Activated naive CD4-positive, alpha-beta T cell treated with anti-CD3 and anti-CD28 coated beads, Interleukin-2, amount 50 U/mL, for 24 hours (primary cell): ENCODE measurements at regions not wholly inside any gene's neighbourhood (a gene's known extent, or its start where the extent isn't known, plus 50 kb on each side); places are given as distances from the start of the nearest gene placed in this dataset.
"Not testable (repeated sequence)": the region's sequence is repeated elsewhere in the genome, so short reads cannot be mapped to it uniquely, and the experiment has no call there.

Source experiments
- H3K27ac Mint-ChIP-seq: one replicate; pipeline ENCODE4 v1.8.0; 2021; ENCODE audit warnings: mild to moderate bottlenecking, mixed read lengths
- H3K27me3 Mint-ChIP-seq: one replicate; pipeline ENCODE4 v1.8.0; 2021; ENCODE audit warnings: mixed read lengths
- H3K36me3 Mint-ChIP-seq: one replicate; pipeline ENCODE4 v1.8.0; 2021; ENCODE audit warnings: mixed read lengths
- H3K4me1 Mint-ChIP-seq: one replicate; pipeline ENCODE4 v1.8.0; 2021; ENCODE audit warnings: mixed read lengths
- H3K4me3 Mint-ChIP-seq: one replicate; pipeline ENCODE4 v1.8.0; 2021; ENCODE audit warnings: mild to moderate bottlenecking, mixed read lengths
- H3K9me3 Mint-ChIP-seq: one replicate; pipeline ENCODE4 v1.8.0; 2021; ENCODE audit warnings: mixed read lengths

DNA sequence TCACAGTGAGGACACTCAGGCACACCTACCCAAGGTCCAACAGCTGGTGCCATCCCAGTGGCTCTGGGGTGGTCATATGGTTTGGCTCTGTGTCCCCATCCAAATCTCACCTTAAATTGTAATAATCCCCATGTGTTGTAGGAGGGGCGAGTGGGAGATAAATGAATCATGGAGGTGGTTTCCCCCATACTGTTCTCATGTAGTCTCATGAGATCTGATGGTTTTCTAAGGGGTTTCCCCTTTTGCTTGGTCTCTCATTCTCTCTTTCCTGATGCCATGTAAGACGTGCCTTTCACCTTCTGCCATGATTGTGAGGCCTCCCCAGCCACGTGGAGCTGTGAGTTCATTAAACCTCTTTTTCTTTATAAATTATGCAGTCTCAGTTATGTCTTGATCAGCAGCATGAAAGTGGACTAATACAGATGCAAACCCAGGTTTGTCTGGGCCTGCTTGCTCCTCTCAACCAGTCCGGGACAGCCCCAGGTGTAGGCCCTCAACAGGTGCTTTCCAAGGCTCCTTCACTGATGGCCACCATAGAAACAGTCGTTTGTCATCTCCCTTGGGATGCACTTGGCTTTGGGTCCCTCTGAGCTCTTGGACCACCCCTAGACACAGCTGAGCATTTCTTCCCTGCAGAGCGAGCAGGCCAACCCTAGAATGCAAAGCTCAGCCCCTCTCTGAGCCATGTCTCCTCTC, 101.3 kb upstream of the CTBP2 start:
- Mint-ChIP-seq H3K4me3 (no peak overlapping the region), H3K36me3 (no peaks in the 10 kb centered on the region), H3K9me3 (no peaks in the 10 kb centered on the region), H3K27me3 (no peaks in the 10 kb centered on the region), H3K4me1 (no peaks in the 10 kb centered on the region), H3K27ac (peak overlapping the region; percentile 30)

- Mint-ChIP-seq H3K4me1 (no peaks in the 10 kb centered on the region), H3K27me3 (no peaks in the 10 kb centered on the region)
These were observed 99.9 kb upstream of the CTBP2 start for GRCh38 chr10:125260260-125260659.

GRCh38 chr10:125259651-125260050, 99.3 kb upstream of the CTBP2 start:
- H3K27me3 Mint-ChIP-seq = no peaks in the 10 kb centered on the region
- H3K27ac Mint-ChIP-seq = no peak overlapping the region
- H3K9me3 Mint-ChIP-seq = no peaks in the 10 kb centered on the region
- no peak overlapping the region for H3K4me3 Mint-ChIP-seq
- H3K4me1 Mint-ChIP-seq = no peaks in the 10 kb centered on the region
- H3K36me3 Mint-ChIP-seq = no peaks in the 10 kb centered on the region

More at GRCh38 chr10:125260260-125260659, 99.9 kb upstream of the CTBP2 start:
- H3K36me3 Mint-ChIP-seq = no peaks in the 10 kb centered on the region
- H3K27ac Mint-ChIP-seq = no peak overlapping the region
- H3K4me3 Mint-ChIP-seq = no peak overlapping the region
- no peaks in the 10 kb centered on the region for H3K9me3 Mint-ChIP-seq

DNA sequence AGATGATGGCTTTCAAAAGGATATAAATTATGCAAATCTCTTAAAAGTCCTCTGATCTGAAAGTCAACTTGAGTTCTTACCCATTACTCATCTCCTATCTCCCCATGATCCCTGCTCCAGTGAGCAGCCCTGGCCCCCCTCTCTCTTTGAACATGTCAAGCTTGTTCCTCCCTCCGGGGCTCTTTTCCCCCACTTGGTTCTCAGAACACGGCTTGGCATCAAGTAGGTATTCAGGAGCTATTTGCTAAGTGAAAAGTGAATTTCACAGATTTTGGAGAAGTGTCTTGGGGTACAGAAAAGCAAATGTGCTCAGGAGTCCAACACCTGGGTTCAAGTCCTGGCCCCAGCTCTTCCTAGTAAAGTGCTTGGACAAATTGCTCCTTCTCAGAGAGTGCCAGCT, 98.3 kb upstream of the CTBP2 start:
- no peak overlapping the region for H3K27ac Mint-ChIP-seq
- no peaks in the 10 kb centered on the region for H3K9me3 Mint-ChIP-seq
- H3K4me1 Mint-ChIP-seq = no peaks in the 10 kb centered on the region
- no peaks in the 10 kb centered on the region for H3K27me3 Mint-ChIP-seq
- no peak overlapping the region for H3K4me3 Mint-ChIP-seq
- H3K36me3 Mint-ChIP-seq = no peaks in the 10 kb centered on the region

- no peaks in the 10 kb centered on the region for H3K9me3 Mint-ChIP-seq
- no peak overlapping the region for H3K4me3 Mint-ChIP-seq
- H3K27ac Mint-ChIP-seq = no peak overlapping the region
- H3K36me3 Mint-ChIP-seq = no peaks in the 10 kb centered on the region
- H3K27me3 Mint-ChIP-seq = no peaks in the 10 kb centered on the region
- no peaks in the 10 kb centered on the region for H3K4me1 Mint-ChIP-seq
These were observed 97.3 kb upstream of the CTBP2 start for GRCh38 chr10:125257521-125258108.

DNA sequence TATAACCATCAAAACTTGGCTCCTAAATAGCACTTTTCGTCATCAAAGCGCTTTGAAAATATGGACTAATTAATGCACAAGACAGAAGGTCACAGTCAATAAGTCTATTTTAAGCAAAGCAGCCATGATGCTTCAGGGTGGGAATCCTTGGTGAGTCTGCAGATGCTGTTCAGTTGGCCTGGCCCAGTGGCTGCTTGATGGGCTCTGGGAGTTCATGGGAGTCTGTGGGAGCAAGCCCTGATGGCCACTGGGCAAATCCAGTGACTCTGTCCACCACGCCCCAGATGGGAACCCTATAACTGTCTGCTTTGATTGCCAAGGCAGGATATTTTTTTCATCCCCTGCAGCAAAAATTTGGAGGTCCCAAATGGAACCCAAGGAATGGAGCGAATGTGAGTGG, 95.7 kb upstream of the CTBP2 start:
- Mint-ChIP-seq H3K27me3 (no peaks in the 10 kb centered on the region), H3K4me3 (no peak overlapping the region), H3K9me3 (peaks cover 5% of the 10 kb centered on the region), H3K27ac (no peak overlapping the region), H3K4me1 (no peaks in the 10 kb centered on the region), H3K36me3 (no peaks in the 10 kb centered on the region)

DNA sequence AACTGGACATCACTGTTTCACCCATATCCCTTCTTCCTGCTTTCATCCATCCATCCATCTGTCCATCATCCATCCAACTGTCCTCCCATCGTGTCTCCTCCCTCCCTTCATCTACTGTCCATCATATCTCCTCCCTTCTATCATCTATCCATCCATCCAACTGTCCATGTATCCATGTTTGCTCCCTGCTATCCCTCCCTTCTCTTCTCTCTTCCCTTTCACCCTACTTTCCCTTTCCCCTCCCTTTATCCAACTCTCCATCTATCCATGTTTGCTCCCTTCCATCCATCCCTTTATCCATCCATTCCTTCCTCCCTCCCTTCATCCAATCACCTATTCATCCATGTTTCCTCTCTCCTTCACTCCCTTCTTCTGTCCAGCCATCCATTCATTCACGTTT, 92.6 kb upstream of the CTBP2 start:
- no peaks in the 10 kb centered on the region for H3K4me1 Mint-ChIP-seq
- peaks cover 5% of the 10 kb centered on the region for H3K9me3 Mint-ChIP-seq
- H3K27me3 Mint-ChIP-seq = no peaks in the 10 kb centered on the region
- no peak overlapping the region for H3K27ac Mint-ChIP-seq
- no peaks in the 10 kb centered on the region for H3K36me3 Mint-ChIP-seq
- no peak overlapping the region for H3K4me3 Mint-ChIP-seq

- H3K4me3 Mint-ChIP-seq, H3K27me3 Mint-ChIP-seq, H3K27ac Mint-ChIP-seq, H3K9me3 Mint-ChIP-seq, H3K4me1 Mint-ChIP-seq, H3K36me3 Mint-ChIP-seq: not testable (repeated sequence)
These were observed 90.5 kb upstream of the CTBP2 start for GRCh38 chr10:125250834-125251233.

DNA sequence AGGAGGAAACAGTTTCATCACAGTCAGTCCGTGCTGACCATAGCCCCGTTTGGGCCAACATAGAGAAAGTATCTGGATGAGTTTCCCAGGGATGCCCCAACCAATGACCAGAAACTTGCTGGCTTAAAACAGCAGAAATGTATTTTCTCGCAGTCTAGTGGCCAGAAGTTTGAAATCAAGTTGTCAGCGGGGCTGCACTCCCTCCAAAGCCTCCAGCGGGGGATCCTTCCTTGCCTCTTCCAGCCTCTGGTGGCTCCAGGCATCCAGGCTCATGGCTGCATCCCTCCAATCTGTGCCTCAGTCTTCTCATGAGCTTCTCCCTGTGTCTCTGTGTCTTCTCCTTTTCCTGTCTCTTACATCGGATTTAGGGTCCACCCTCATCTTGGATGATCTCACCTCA, 89.6 kb upstream of the CTBP2 start:
- Mint-ChIP-seq H3K4me3 (no peak overlapping the region), H3K4me1 (no peaks in the 10 kb centered on the region), H3K9me3 (peaks cover 5% of the 10 kb centered on the region), H3K27me3 (peaks cover 2% of the 10 kb centered on the region), H3K36me3 (no peaks in the 10 kb centered on the region), H3K27ac (no peak overlapping the region)

DNA sequence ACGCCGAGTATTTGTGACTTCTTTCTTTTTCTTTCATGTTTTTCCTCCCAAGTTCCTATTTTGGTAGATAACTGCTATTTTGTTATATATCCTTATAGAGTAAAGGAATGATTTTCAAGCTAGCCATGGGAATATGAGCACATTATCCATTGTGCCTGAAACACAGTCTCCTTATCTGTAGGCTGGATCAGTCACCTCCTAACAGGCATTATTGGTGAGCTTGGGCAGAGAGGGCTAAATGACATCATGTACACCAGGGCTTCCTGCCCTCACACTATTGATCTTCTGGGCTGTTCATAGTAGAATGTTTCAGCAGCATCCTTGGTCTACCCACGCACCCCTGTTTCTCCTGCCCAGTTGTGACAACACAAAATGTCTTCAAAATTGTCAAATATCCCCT, 88.1 kb upstream of the CTBP2 start:
- Mint-ChIP-seq H3K4me1 (no peaks in the 10 kb centered on the region), H3K27ac (no peak overlapping the region), H3K27me3 (peaks cover 2% of the 10 kb centered on the region), H3K36me3 (no peaks in the 10 kb centered on the region), H3K4me3 (no peak overlapping the region), H3K9me3 (peaks cover 5% of the 10 kb centered on the region)

DNA sequence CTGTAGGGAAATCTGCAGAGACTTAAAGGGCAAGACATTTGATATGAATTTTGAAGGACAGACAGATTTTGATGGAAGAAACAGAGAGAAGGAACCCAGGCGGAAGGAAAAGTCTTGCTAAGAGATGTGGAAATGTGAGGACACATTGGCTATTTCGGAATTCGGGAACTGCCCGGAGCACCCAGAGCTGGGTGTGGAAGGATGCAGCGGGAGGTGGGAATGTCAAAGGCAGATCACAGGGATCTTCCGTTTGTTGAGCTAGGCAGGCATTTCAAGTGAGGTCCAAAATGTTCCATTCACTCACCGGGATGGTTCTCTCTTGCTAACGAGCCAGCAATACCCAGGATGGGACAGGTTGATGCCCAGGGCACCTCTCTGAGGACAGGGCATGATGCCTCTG, 87.2 kb upstream of the CTBP2 start:
- H3K36me3 Mint-ChIP-seq = no peaks in the 10 kb centered on the region
- peaks cover 5% of the 10 kb centered on the region for H3K9me3 Mint-ChIP-seq
- H3K27me3 Mint-ChIP-seq = peaks cover 2% of the 10 kb centered on the region
- H3K27ac Mint-ChIP-seq = no peak overlapping the region
- no peak overlapping the region for H3K4me3 Mint-ChIP-seq
- no peaks in the 10 kb centered on the region for H3K4me1 Mint-ChIP-seq

GRCh38 chr10:125243532-125244253, 83.3 kb upstream of the CTBP2 start:
- peaks cover 3% of the 10 kb centered on the region for H3K27me3 Mint-ChIP-seq
- H3K9me3 Mint-ChIP-seq = peaks cover 9% of the 10 kb centered on the region
- no peaks in the 10 kb centered on the region for H3K4me1 Mint-ChIP-seq
- no peaks in the 10 kb centered on the region for H3K36me3 Mint-ChIP-seq
- H3K4me3 Mint-ChIP-seq = no peak overlapping the region
- no peak overlapping the region for H3K27ac Mint-ChIP-seq

GRCh38 chr10:125238682-125239081, 78.3 kb upstream of the CTBP2 start:
- H3K4me1 Mint-ChIP-seq = no peaks in the 10 kb centered on the region
- no peak overlapping the region for H3K4me3 Mint-ChIP-seq
- peaks cover 5% of the 10 kb centered on the region for H3K27me3 Mint-ChIP-seq
- H3K9me3 Mint-ChIP-seq = peaks cover 19% of the 10 kb centered on the region
- no peak overlapping the region for H3K27ac Mint-ChIP-seq
- H3K36me3 Mint-ChIP-seq = no peaks in the 10 kb centered on the region

GRCh38 chr10:125236091-125236490, 75.7 kb upstream of the CTBP2 start:
- H3K27ac Mint-ChIP-seq = no peak overlapping the region
- peaks cover 8% of the 10 kb centered on the region for H3K27me3 Mint-ChIP-seq
- H3K4me3 Mint-ChIP-seq = no peak overlapping the region
- H3K4me1 Mint-ChIP-seq = no peaks in the 10 kb centered on the region
- peaks cover 19% of the 10 kb centered on the region for H3K9me3 Mint-ChIP-seq
- no peaks in the 10 kb centered on the region for H3K36me3 Mint-ChIP-seq

DNA sequence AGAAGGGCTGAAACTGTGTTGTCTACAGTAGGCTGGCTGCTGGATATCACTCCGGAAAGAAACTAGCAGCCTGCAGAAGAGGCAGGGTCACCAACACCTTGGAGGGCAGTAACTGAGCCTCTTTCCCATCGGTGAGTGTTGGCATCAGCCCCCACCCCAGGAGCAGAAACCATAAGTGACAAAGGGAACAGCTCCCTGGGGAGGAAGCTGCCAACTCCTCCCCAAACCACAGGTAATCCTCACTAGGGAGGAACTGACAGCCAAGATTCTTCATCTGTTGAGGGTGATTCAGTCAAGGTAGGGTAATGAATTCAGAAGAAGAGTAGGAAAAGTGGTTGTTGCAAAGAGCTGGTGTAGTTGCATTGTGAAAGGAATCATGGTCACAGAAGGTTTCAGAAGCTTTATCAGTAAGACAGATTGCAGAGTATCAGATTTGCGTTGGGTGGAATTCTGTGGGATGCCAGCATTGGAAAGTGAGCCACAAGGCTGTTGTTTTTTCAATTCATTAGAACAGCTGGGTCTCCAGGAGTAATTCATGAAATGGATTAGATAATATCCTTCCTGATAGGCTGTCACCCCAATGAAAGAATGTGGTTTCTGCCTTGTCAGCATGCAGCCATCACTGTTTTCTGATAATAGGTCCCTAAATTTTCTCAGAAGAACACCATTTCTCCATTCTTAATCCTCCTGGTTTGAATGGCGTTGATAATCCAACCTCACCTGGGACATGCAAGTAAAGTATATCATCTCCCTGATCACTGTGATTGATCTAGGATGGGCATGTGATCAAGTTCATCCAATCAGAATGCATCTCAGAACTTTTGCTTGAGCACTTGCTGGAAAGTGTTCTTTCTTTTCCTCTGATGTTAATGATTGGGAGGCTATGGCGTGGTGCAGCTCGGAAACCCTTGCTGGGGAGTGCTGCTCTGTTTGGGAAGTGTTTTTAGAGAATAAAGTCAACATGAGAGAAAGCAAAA, 75.0 kb upstream of the CTBP2 start:
- Mint-ChIP-seq H3K9me3 (peaks cover 19% of the 10 kb centered on the region), H3K27me3 (peaks cover 8% of the 10 kb centered on the region), H3K4me1 (no peaks in the 10 kb centered on the region), H3K36me3 (no peaks in the 10 kb centered on the region), H3K4me3 (no peak overlapping the region), H3K27ac (no peak overlapping the region)
